ENCODE measurements at regions not wholly inside any gene's neighbourhood (a gene's known extent, or its start where the extent isn't known, plus 50 kb on each side); places are given as distances from the start of the nearest gene placed in this dataset.

DNA sequence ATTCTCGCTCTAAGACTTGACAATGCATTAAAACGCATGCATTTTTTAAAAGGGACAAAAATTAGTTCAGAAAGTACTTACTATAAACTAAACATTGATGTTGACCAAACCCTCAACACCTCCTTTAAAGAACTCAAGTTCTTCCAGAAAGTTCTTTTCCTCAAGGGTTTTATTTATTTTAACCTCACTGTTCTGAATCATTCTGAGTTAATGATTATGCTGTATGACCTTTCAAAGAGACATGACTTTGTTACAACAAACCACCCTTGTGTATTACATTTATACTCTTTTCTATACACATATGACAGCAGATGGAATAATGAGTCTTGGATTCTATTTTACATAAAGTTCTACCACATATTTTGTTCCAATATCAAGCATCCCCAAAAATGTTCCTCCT is 139.8 kb upstream of the CCDC150 start:
- 97% methylated on average over 2 of the region's 2 CpGs for WGBS
- no peak overlapping the region for H3K4me3 ChIP-seq (ENCODE audit: low read length)
- H3K36me3 ChIP-seq (ENCODE audit: insufficient read depth, low read length), result no peaks in the 10 kb centered on the region
- H3K27me3 ChIP-seq (ENCODE audit: insufficient read depth, low read length), result no peaks in the 10 kb centered on the region
- no peaks in the 10 kb centered on the region for H3K4me1 ChIP-seq (ENCODE audit: insufficient read depth, low read length)
- no peak overlapping the region for H3K27ac ChIP-seq (ENCODE audit: low read depth, low read length)
- H3K9ac ChIP-seq (ENCODE audit: low read depth, low read length), result no peak overlapping the region
- H3K9me3 ChIP-seq (ENCODE audit: insufficient read depth, low read depth, low read length), result peaks cover 14% of the 10 kb centered on the region; the same call in 1 of the 2 replicates

DNA sequence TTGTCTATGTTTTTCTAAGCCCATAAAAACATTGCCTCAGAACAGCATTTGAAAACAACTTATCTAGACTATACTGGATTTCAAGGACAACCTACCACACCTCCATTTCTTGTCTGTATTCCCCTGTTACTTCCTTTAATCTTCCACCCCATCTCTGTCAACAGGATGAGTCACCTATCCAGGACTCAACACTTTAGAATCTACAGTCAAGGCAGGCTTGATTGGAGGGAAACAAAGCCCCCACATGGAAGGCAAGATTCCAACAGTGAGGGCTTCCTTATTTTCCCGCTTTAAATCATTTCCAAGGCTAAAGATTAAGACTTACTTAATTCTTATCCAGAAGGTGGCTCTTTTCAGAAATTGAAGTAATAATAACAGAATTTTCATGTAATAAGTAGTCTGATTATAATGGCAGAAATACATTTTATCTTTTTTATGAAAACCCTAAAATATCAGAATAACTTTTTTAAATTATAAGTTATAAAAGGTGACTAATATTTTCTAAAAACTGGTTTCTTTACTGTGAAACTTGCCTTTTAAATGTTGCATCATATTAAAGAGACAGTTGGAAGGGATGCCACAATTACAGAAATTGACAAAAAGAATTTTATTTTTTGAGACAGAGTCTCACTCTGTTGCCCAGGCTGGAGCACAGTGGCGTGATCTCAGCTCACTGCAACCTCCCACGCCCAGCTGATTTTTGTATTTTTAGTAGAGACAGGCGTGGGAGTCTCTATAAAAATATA is 138.7 kb upstream of the CCDC150 start:
- H3K27ac ChIP-seq (ENCODE audit: low read depth, low read length), result no peak overlapping the region
- H3K4me1 ChIP-seq (ENCODE audit: insufficient read depth, low read length), result no peaks in the 10 kb centered on the region
- 92% methylated on average over 4 of the region's 4 CpGs for WGBS

DNA sequence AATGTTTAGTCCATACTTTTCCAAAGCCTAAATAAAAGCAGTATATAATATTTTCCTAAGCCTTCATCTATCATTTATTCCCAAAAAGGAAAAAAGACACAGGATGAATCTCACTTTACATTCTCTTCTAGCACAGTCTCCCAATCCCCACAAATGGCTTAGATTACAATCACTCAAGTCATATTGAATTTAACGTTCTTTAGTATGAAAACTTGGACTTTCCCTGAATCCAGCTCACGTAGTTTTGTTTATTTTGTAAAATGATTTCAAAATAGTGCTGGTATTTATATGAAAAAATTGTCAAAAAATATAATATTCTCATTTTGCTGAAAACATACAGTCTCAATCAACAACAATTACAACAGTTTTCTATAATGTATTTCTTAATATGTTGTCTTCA is 137.7 kb upstream of the CCDC150 start:
- 100% methylated on average over 1 of the region's 2 CpGs for WGBS
- H3K9ac ChIP-seq (ENCODE audit: low read depth, low read length), result no peak overlapping the region
- peaks cover 14% of the 10 kb centered on the region; the same call in 1 of the 2 replicates for H3K9me3 ChIP-seq (ENCODE audit: insufficient read depth, low read depth, low read length)
- no peaks in the 10 kb centered on the region for H3K4me1 ChIP-seq (ENCODE audit: insufficient read depth, low read length)
- H3K27ac ChIP-seq (ENCODE audit: low read depth, low read length), result no peak overlapping the region
- no peak overlapping the region for H3K4me3 ChIP-seq (ENCODE audit: low read length)
- H3K27me3 ChIP-seq (ENCODE audit: insufficient read depth, low read length), result no peaks in the 10 kb centered on the region
- H3K36me3 ChIP-seq (ENCODE audit: insufficient read depth, low read length), result no peaks in the 10 kb centered on the region

More for the DNA sequence above, 138.7 kb upstream of the CCDC150 start:
- Histone ChIP-seq H3K9me3 (ENCODE audit: insufficient read depth, low read depth, low read length) (peaks cover 14% of the 10 kb centered on the region; the same call in 1 of the 2 replicates), H3K27me3 (ENCODE audit: insufficient read depth, low read length) (no peaks in the 10 kb centered on the region), H3K36me3 (ENCODE audit: insufficient read depth, low read length) (no peaks in the 10 kb centered on the region), H3K9ac (ENCODE audit: low read depth, low read length) (no peak overlapping the region), H3K4me3 (ENCODE audit: low read length) (no peak overlapping the region)

DNA sequence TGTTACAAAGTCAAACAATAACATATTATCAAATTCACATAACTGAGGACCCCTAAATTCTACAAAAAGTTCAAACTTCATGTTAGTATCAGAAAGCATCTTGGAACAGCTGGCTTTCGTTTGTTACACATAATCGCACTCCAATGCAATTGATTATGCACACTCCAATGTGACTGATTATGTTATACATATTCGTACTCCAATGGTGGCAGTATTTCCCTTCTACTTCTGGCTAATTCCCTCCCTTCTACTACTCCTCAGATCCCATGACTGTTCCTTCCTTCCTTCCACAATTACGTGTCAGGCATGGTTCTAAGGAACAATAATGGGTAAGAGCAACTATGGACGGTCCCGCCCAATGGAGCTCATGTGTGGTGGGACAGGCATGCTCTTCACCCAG is 137.1 kb upstream of the CCDC150 start:
- no peaks in the 10 kb centered on the region for H3K4me1 ChIP-seq (ENCODE audit: insufficient read depth, low read length)
- H3K36me3 ChIP-seq (ENCODE audit: insufficient read depth, low read length), result no peaks in the 10 kb centered on the region
- 93% methylated on average over 6 of the region's 6 CpGs for WGBS
- no peak overlapping the region for H3K27ac ChIP-seq (ENCODE audit: low read depth, low read length)
- H3K4me3 ChIP-seq (ENCODE audit: low read length), result no peak overlapping the region
- H3K9ac ChIP-seq (ENCODE audit: low read depth, low read length), result no peak overlapping the region
- peaks cover 14% of the 10 kb centered on the region; the same call in 1 of the 2 replicates for H3K9me3 ChIP-seq (ENCODE audit: insufficient read depth, low read depth, low read length)
- H3K27me3 ChIP-seq (ENCODE audit: insufficient read depth, low read length), result no peaks in the 10 kb centered on the region

DNA sequence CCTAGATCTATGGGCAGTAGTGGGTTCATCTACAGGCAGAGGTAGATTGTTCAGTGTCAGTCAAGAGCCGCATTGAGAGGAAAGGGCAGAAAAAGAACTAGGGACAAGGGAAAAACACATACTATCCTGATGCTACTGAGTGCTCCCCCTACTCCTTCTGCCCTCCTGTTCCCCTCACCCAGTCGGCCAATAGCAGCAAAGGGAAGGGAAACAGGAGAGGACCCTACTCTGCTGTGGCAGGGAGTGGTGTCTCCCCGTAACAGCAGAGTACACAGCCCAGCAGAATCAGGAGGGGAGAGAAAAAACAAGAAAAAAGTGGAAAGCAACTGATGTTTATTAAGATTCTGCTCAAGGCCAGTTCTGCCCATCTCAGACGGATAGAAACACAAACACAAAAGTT is 136.1 kb upstream of the CCDC150 start:
- Histone ChIP-seq H3K9ac (ENCODE audit: low read depth, low read length) (no peak overlapping the region), H3K36me3 (ENCODE audit: insufficient read depth, low read length) (no peaks in the 10 kb centered on the region), H3K27me3 (ENCODE audit: insufficient read depth, low read length) (no peaks in the 10 kb centered on the region), H3K27ac (ENCODE audit: low read depth, low read length) (no peak overlapping the region), H3K4me1 (ENCODE audit: insufficient read depth, low read length) (no peaks in the 10 kb centered on the region), H3K9me3 (ENCODE audit: insufficient read depth, low read depth, low read length) (peaks cover 14% of the 10 kb centered on the region; the same call in 1 of the 2 replicates), H3K4me3 (ENCODE audit: low read length) (no peak overlapping the region)
- WGBS, result 90% methylated on average over 4 of the region's 4 CpGs

DNA sequence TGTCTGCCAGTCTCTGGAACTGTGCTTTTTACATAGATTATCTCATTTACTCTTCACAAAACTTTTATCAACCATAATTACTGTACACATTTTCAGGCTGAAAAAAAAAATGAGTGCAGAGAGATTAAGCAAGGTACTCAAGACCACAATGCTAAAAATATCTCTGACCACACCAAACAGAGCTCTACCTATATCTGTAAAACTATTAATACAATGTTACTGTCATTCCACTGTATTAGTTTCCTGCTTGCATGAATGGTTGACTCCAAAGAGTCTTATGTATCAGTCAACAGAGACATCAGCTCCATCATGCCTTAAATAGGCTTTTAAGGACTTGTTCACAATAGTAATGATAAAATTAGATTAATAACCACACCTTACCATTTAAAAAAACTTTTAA is 134.7 kb upstream of the CCDC150 start:
- Histone ChIP-seq H3K27me3 (ENCODE audit: insufficient read depth, low read length) (no peaks in the 10 kb centered on the region), H3K27ac (ENCODE audit: low read depth, low read length) (no peak overlapping the region), H3K36me3 (ENCODE audit: insufficient read depth, low read length) (no peaks in the 10 kb centered on the region), H3K9me3 (ENCODE audit: insufficient read depth, low read depth, low read length) (peaks cover under 1% of the 10 kb centered on the region; the same call in 1 of the 2 replicates), H3K4me1 (ENCODE audit: insufficient read depth, low read length) (no peaks in the 10 kb centered on the region), H3K9ac (ENCODE audit: low read depth, low read length) (no peak overlapping the region), H3K4me3 (ENCODE audit: low read length) (no peak overlapping the region)

DNA sequence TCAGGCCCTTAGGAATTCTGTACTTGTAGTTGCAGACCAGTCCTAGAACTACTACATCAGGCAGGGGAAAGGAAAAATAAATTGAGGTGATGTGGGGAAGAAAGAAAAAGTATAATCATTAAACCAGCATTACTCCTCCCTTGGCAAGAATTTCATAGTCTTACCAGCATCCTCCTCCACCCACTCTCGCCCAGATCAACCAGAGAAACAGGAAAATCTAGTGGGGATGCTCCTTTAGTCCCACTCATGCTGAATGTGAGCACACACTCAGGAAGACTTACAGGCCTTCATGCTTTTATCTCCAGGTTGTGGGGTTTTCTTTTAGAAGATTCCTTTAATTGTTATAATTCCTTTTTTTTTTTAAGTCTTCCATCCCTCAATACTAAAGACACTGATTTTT is 129.3 kb upstream of the CCDC150 start:
- Histone ChIP-seq H3K9ac (ENCODE audit: low read depth, low read length) (no peak overlapping the region), H3K4me3 (ENCODE audit: low read length) (no peak overlapping the region), H3K9me3 (ENCODE audit: insufficient read depth, low read depth, low read length) (no peaks in the 10 kb centered on the region), H3K27me3 (ENCODE audit: insufficient read depth, low read length) (no peaks in the 10 kb centered on the region), H3K36me3 (ENCODE audit: insufficient read depth, low read length) (no peaks in the 10 kb centered on the region), H3K4me1 (ENCODE audit: insufficient read depth, low read length) (no peaks in the 10 kb centered on the region), H3K27ac (ENCODE audit: low read depth, low read length) (no peak overlapping the region)
- 86% methylated on average over 1 of the region's 1 CpG for WGBS

DNA sequence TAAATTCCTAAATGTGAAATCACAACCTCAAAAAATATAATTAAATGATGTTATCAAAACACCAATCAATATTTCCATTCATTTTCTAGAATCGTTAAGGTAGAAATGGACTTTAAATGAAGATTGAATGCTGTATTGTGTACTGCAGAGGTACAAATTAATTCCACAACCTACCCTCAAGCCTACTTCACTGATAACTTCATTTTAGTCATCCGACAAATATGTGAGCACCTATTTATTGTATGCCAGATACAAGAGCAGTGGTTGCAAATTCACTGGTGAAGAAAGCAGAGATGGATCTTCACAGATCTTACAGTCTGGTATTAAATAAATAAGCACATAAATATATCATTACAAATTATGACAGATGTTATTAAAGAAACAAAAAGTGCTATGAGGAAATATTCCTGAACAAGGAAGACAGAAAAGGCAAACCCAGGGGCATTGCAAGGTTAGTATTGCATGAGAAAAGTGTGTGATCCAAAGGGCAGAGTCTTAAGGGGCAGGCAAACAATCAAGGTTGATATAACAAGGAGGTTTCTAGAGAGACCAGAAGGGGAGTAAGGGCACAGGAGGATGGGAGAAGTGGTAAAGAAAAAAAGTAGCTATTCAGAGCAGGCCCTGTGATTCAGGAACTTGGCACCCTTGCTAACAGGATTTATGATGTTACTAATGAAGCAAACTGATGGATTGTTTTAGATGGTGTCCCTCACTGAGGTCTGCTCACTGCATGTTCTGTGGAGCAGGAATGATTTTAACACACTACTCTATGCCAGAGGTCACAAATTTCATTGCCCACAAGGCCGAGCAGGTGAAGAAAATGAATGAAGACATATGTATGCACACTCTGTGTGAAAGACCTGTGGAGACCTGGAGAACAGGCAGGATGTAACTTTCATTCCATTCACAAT is 128.0 kb upstream of the CCDC150 start:
- Histone ChIP-seq H3K36me3 (ENCODE audit: insufficient read depth, low read length) (no peaks in the 10 kb centered on the region), H3K4me1 (ENCODE audit: insufficient read depth, low read length) (no peaks in the 10 kb centered on the region), H3K9ac (ENCODE audit: low read depth, low read length) (no peak overlapping the region), H3K27ac (ENCODE audit: low read depth, low read length) (no peak overlapping the region), H3K9me3 (ENCODE audit: insufficient read depth, low read depth, low read length) (no peaks in the 10 kb centered on the region), H3K4me3 (ENCODE audit: low read length) (no peak overlapping the region), H3K27me3 (ENCODE audit: insufficient read depth, low read length) (no peaks in the 10 kb centered on the region)
- 95% methylated on average over 2 of the region's 3 CpGs for WGBS

DNA sequence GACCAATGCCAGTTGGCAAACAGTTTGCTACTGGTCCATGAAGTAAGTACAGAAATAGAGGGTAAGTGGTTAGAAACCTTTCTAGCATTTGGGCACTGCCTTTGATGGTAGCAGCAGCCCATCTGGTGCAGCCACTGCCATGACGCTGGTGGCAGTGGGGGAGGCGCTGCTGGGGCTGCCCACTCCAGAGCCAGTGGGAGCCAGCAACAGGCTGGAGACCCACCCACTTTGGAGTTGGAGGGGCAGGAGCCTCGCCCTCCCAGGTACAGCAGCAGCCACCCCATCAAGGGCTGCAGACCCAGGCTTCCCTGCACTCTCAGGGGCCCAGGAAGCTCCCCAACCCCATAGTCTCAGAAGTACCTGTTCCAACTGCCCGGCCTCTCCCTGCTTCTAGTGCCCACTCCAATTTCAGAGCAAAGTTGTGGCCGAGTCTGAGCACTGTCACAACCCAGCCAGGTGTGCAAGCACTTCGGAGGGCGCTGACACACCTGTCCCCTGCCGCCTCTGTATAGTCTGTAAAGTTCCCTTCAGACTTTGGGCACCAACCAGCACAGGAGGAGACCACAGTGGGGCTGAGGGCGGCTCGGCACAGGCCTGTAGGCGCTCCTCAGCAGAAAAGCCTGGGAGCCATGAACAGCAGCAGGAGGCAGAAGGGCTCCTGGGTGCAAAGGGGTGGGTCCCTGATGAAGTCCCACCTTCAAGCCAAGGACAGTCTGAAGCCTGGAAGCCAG is 125.6 kb upstream of the CCDC150 start:
- Histone ChIP-seq H3K27ac (ENCODE audit: low read depth, low read length) (no peak overlapping the region), H3K27me3 (ENCODE audit: insufficient read depth, low read length) (no peaks in the 10 kb centered on the region), H3K9ac (ENCODE audit: low read depth, low read length) (no peak overlapping the region), H3K36me3 (ENCODE audit: insufficient read depth, low read length) (no peaks in the 10 kb centered on the region), H3K4me3 (ENCODE audit: low read length) (no peak overlapping the region), H3K4me1 (ENCODE audit: insufficient read depth, low read length) (no peaks in the 10 kb centered on the region), H3K9me3 (ENCODE audit: insufficient read depth, low read depth, low read length) (no peaks in the 10 kb centered on the region)
- WGBS, result 95% methylated on average over 11 of the region's 11 CpGs

DNA sequence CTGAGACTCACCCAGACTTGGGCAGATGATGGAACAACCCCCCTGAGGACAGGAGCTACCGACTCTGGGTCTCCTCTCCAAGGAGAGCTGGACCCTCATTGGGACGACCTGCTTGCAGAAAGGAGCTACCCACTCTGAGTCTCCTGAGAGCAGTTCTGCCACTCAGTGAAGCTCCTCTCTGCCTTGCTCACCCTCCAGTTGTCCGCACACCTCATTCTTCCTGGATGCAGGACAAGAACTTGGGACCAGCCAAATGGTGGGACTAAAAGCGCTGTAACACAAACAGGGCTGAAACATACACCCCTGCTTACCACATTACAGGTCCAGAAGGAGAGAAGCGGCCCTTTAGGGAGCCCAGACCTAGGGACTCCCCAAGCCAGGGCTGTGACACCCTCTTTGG is 124.9 kb upstream of the CCDC150 start:
- no peak overlapping the region for H3K27ac ChIP-seq (ENCODE audit: low read depth, low read length)
- H3K9me3 ChIP-seq (ENCODE audit: insufficient read depth, low read depth, low read length), result no peaks in the 10 kb centered on the region
- no peak overlapping the region for H3K9ac ChIP-seq (ENCODE audit: low read depth, low read length)
- WGBS, result 92% methylated on average over 5 of the region's 5 CpGs
- no peak overlapping the region for H3K4me3 ChIP-seq (ENCODE audit: low read length)
- H3K4me1 ChIP-seq (ENCODE audit: insufficient read depth, low read length), result no peaks in the 10 kb centered on the region
- no peaks in the 10 kb centered on the region for H3K36me3 ChIP-seq (ENCODE audit: insufficient read depth, low read length)
- no peaks in the 10 kb centered on the region for H3K27me3 ChIP-seq (ENCODE audit: insufficient read depth, low read length)

DNA sequence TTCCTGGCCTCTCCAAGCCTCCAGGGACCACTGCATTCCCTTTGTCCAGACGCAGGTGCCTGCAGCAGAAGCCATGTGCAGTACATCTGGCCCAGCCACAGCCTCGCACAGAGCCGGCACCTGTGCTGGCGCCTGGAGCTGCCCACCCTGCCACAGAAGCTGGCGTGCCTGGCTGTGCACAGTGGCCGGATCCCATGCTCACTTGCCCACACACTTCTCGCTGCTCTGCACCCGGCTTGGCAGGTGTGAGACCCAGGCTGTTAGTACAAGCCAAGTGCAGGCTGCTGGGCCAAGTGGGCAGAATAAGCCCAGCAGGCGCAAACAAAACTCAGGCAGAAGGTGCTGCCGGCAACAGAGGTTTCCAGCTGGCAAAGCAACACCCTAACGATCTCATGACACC is 124.5 kb upstream of the CCDC150 start:
- Histone ChIP-seq H3K4me1 (ENCODE audit: insufficient read depth, low read length) (no peaks in the 10 kb centered on the region), H3K9me3 (ENCODE audit: insufficient read depth, low read depth, low read length) (no peaks in the 10 kb centered on the region), H3K27ac (ENCODE audit: low read depth, low read length) (no peak overlapping the region), H3K36me3 (ENCODE audit: insufficient read depth, low read length) (no peaks in the 10 kb centered on the region), H3K4me3 (ENCODE audit: low read length) (no peak overlapping the region), H3K9ac (ENCODE audit: low read depth, low read length) (no peak overlapping the region), H3K27me3 (ENCODE audit: insufficient read depth, low read length) (no peaks in the 10 kb centered on the region)
- 91% methylated on average over 11 of the region's 11 CpGs for WGBS
